ENCODE measurements at regions not wholly inside any gene's neighbourhood (a gene's known extent, or its start where the extent isn't known, plus 50 kb on each side); places are given as distances from the start of the nearest gene placed in this dataset.

GRCh38 chr3:105067361-105067760 is 299.3 kb upstream of the ALCAM start:
- no peak for DNase-seq (ENCODE audit: low read depth)
- no peak overlapping the region for H3K4me3 ChIP-seq (ENCODE audit: low read depth, low read length)
- no peak for TF ChIP-seq CTCF (conservative IDR thresholded peaks at IDR 0.05; ENCODE audit: low read depth, low read length)

- no peak overlapping the region for H3K4me3 ChIP-seq (ENCODE audit: low read depth, low read length)
- TF ChIP-seq CTCF (conservative IDR thresholded peaks at IDR 0.05; ENCODE audit: low read depth, low read length), result no peak
- DNase-seq (ENCODE audit: low read depth), result no peak
Measured at GRCh38 chr3:105077060-105077822, 289.5 kb upstream of the ALCAM start.

- no peak for DNase-seq (ENCODE audit: low read depth)
- no peak overlapping the region for H3K4me3 ChIP-seq (ENCODE audit: low read depth, low read length)
- TF ChIP-seq CTCF (conservative IDR thresholded peaks at IDR 0.05; ENCODE audit: low read depth, low read length), result no peak
Measured at GRCh38 chr3:105083945-105084344, 282.8 kb upstream of the ALCAM start.

GRCh38 chr3:105085506-105085905 is 281.2 kb upstream of the ALCAM start:
- DNase-seq (ENCODE audit: low read depth), result no peak
- no peak for TF ChIP-seq CTCF (conservative IDR thresholded peaks at IDR 0.05; ENCODE audit: low read depth, low read length)
- H3K4me3 ChIP-seq (ENCODE audit: low read depth, low read length), result no peak overlapping the region

- DNase-seq (ENCODE audit: low read depth), result no peak
- TF ChIP-seq CTCF (conservative IDR thresholded peaks at IDR 0.05; ENCODE audit: low read depth, low read length), result no peak
- no peak overlapping the region for H3K4me3 ChIP-seq (ENCODE audit: low read depth, low read length)
Measured at GRCh38 chr3:105093371-105094252, 273.1 kb upstream of the ALCAM start.

- TF ChIP-seq CTCF (conservative IDR thresholded peaks at IDR 0.05; ENCODE audit: low read depth, low read length), result no peak
- DNase-seq (ENCODE audit: low read depth), result no peak
- no peak overlapping the region for H3K4me3 ChIP-seq (ENCODE audit: low read depth, low read length)
Measured at GRCh38 chr3:105094588-105094987, 272.1 kb upstream of the ALCAM start.
